OCI-LY7 (cell line): ENCODE measurements at regions not wholly inside any gene's neighbourhood (a gene's known extent, or its start where the extent isn't known, plus 50 kb on each side); places are given as distances from the start of the nearest gene placed in this dataset.

Experiments
- BruUV-seq: library from RNA; stranded (reverse); fragments of 400-500 nt; replicated peaks from 2 replicates; lab custom pipeline; 2021; lab: Mats Ljungman, UMichigan
- CTCF ChIA-PET: fragments of 300-600 bp; sonication (Branson Sonifier 250); formaldehyde crosslinking; loops from one replicate; lab custom pipeline; 2022; ENCODE audit warnings: antibody characterized with exemption; ENCODE audit not compliant: unreplicated experiment; lab: Charles Lee
- POLR2A ChIA-PET: fragments of 300-600 bp; sonication (Branson Sonifier 250); formaldehyde crosslinking; loops from one replicate; lab custom pipeline; 2022; ENCODE audit warnings: antibody characterized with exemption; lab: Charles Lee
- DNase-seq: peaks from one replicate; pipeline ENCODE4 v3.0.0-alpha.2; 2015; ENCODE audit warnings: low spot score
- H2AFZ ChIP-seq: fragments of 200-600 bp; sonication (generic), shearing (Covaris generic); 2 replicates; pipeline ENCODE4 v1.6.1; 2014; ENCODE audit warnings: mild to moderate bottlenecking, antibody characterized with exemption, low read length, moderate library complexity
- H3K27ac ChIP-seq: fragments of 200-600 bp; sonication (generic); 2 replicates; pipeline ENCODE4 v1.5.1; 2014; ENCODE audit warnings: mixed run types, low read depth, mild to moderate bottlenecking, moderate library complexity, low read length, inconsistent platforms; ENCODE audit not compliant: poor library complexity, severe bottlenecking
- H3K36me3 ChIP-seq: fragments of 200-600 bp; sonication (generic); 2 replicates; pipeline ENCODE4 v1.6.1; 2014; ENCODE audit warnings: mild to moderate bottlenecking, antibody characterized with exemption, low read length, moderate library complexity, mixed read lengths; ENCODE audit not compliant: insufficient read depth
- H3K4me1 ChIP-seq: fragments of 200-600 bp; sonication (generic); 2 replicates; pipeline ENCODE4 v1.5.1; 2014; ENCODE audit warnings: mild to moderate bottlenecking, low read length; ENCODE audit not compliant: insufficient read depth, poor library complexity, severe bottlenecking
- H3K4me2 ChIP-seq: fragments of 200-600 bp; sonication (generic); 2 replicates; pipeline ENCODE4 v1.6.1; 2014; ENCODE audit warnings: mild to moderate bottlenecking, low read length
- H3K4me3 ChIP-seq: fragments of 200-600 bp; sonication (generic); 2 replicates; pipeline ENCODE4 v1.5.1; 2014; ENCODE audit warnings: mild to moderate bottlenecking, low read depth, low read length; ENCODE audit not compliant: poor library complexity, severe bottlenecking
- H3K79me2 ChIP-seq: fragments of 200-600 bp; sonication (generic); 2 replicates; pipeline ENCODE4 v1.6.1; 2016; ENCODE audit warnings: low read depth, mild to moderate bottlenecking, low read length, moderate library complexity, mixed read lengths; ENCODE audit not compliant: insufficient read depth
- H3K9me2 ChIP-seq: fragments of 200-600 bp; sonication (generic); 2 replicates; pipeline ENCODE4 v1.6.1; 2016; ENCODE audit warnings: mild to moderate bottlenecking, low read length, mixed read lengths; ENCODE audit not compliant: insufficient read depth
- H3K9me3 ChIP-seq: fragments of 200-600 bp; sonication (generic); 2 replicates; pipeline ENCODE4 v1.6.1; 2014; ENCODE audit warnings: mild to moderate bottlenecking, mixed run types, low read length, mixed read lengths
- H4K20me1 ChIP-seq: fragments of 200-600 bp; sonication (generic); 2 replicates; pipeline ENCODE4 v1.6.1; 2014; ENCODE audit warnings: mild to moderate bottlenecking, antibody characterized with exemption, low read length, moderate library complexity, mixed read lengths; ENCODE audit not compliant: insufficient read depth
- CTCF ChIP-seq: fragments of 200-600 bp; sonication (generic); conservative IDR thresholded peaks from 2 replicates; pipeline ENCODE4 v1.5.1; 2014; ENCODE audit warnings: mild to moderate bottlenecking, antibody characterized with exemption, low read length, moderate library complexity, mixed read lengths
- EZH2phosphoT487 ChIP-seq: fragments of 200-600 bp; sonication (generic); IDR thresholded peaks from 2 replicates; pipeline ENCODE4 v1.6.1; 2018; ENCODE audit warnings: low read depth, borderline replicate concordance, mild to moderate bottlenecking, mixed run types, antibody characterized with exemption, low read length, moderate library complexity, mixed read lengths
- intact Hi-C: fragments of 100-400 bp; cut with micrococcal nuclease; formaldehyde crosslinking; loops from one replicate; pipeline ENCODE4 v1.10.0; 2022; ENCODE audit not compliant: unreplicated experiment

GRCh38 chr14:97603201-97603600 lies 806.0 kb downstream of the VRK1 start:
- H3K4me1 ChIP-seq = no peaks in the 10 kb centered on the region

GRCh38 chr14:97604731-97605130 lies 807.5 kb downstream of the VRK1 start:
- intact Hi-C loops = no loop called here
- Histone ChIP-seq H3K4me3 (no peak overlapping the region), H4K20me1 (no peaks in the 10 kb centered on the region), H3K4me1 (no peaks in the 10 kb centered on the region), H3K27ac (no peak overlapping the region), H3K4me2 (no peak overlapping the region), H3K9me3 (no peaks in the 10 kb centered on the region), H3K36me3 (no peaks in the 10 kb centered on the region), H3K9me2 (0 out of 2 replicates have a peak, but pooled peaks cover under 1% of the 10 kb centered on the region), H2AFZ (no peak overlapping the region), H3K79me2 (no peaks in the 10 kb centered on the region)
- no peak for TF ChIP-seq EZH2phosphoT487
- TF ChIP-seq CTCF = no peak
- ChIA-PET CTCF (no interaction called here), POLR2A (interaction anchor here (0.6 kb wide), 1 partner anchor 29 kb away, joined by 3 read pairs; no protein-coding TSS in a partner anchor)
- DNase-seq = no peak
- no TSS peak for BruUV-seq

More at GRCh38 chr14:97603201-97603600, 806.0 kb downstream of the VRK1 start:
- no peaks in the 10 kb centered on the region for H3K9me3 ChIP-seq
- H4K20me1 ChIP-seq = no peaks in the 10 kb centered on the region
- H3K36me3 ChIP-seq = no peaks in the 10 kb centered on the region
- no peaks in the 10 kb centered on the region for H3K79me2 ChIP-seq
- no peak overlapping the region for H3K4me2 ChIP-seq
- intact Hi-C loops = no loop called here
- no peak for TF ChIP-seq EZH2phosphoT487
- no peak for TF ChIP-seq CTCF
- H2AFZ ChIP-seq = no peak overlapping the region
- DNase-seq = no peak
- BruUV-seq = no TSS peak
- ChIA-PET POLR2A (interaction anchor here (1.2 kb wide), 1 partner anchor 14 kb away, joined by 3 read pairs; no protein-coding TSS in a partner anchor), CTCF (no interaction called here)
- H3K9me2 ChIP-seq = peaks cover 6% of the 10 kb centered on the region; the same call in 1 of the 2 replicates
- no peak overlapping the region for H3K27ac ChIP-seq
- H3K4me3 ChIP-seq = no peak overlapping the region

GRCh38 chr14:97618401-97618800 lies 821.2 kb downstream of the VRK1 start:
- Histone ChIP-seq H3K79me2 (no peaks in the 10 kb centered on the region), H3K4me2 (no peak overlapping the region), H4K20me1 (no peaks in the 10 kb centered on the region), H3K9me2 (no peaks in the 10 kb centered on the region), H2AFZ (no peak overlapping the region), H3K4me1 (no peaks in the 10 kb centered on the region), H3K9me3 (0 out of 2 replicates have a peak, but pooled peaks cover 8% of the 10 kb centered on the region), H3K4me3 (no peak overlapping the region), H3K36me3 (no peaks in the 10 kb centered on the region), H3K27ac (no peak overlapping the region)
- no peak for DNase-seq
- intact Hi-C loops = no loop called here
- no TSS peak for BruUV-seq
- no peak for TF ChIP-seq EZH2phosphoT487
- POLR2A ChIA-PET = interaction anchor here (0.6 kb wide), 1 partner anchor 494 kb away, joined by 8 read pairs; no protein-coding TSS in a partner anchor
- CTCF ChIA-PET = no interaction called here
